Activated CD8-positive, alpha-beta T cell treated with anti-CD3 and anti-CD28 coated beads for 36 hours (primary cell): ENCODE measurements at regions not wholly inside any gene's neighbourhood (a gene's known extent, or its start where the extent isn't known, plus 50 kb on each side); places are given as distances from the start of the nearest gene placed in this dataset.

Source experiments
- ATAC-seq: fragments of 200-7000 bp; cut with Tn5 transposase; one replicate; pipeline ENCODE4 v1.10.0; 2021; ENCODE audit warnings: mild to moderate bottlenecking, moderate library complexity
- CTCF ChIA-PET: fragments of 350-600 bp; sonication (Branson Sonifier 250); formaldehyde crosslinking; loops from one replicate; lab custom pipeline; 2021; ENCODE audit warnings: antibody characterized with exemption; lab: Charles Lee
- POLR2A ChIA-PET: fragments of 350-600 bp; sonication (Branson Sonifier 250); formaldehyde crosslinking; loops from one replicate; lab custom pipeline; 2021; ENCODE audit warnings: antibody characterized with exemption; lab: Charles Lee
- DNase-seq: peaks from one replicate; pipeline ENCODE4 v3.0.0-alpha.2; 2020
- H3K27ac Mint-ChIP-seq: one replicate; pipeline ENCODE4 v1.8.0; 2021; ENCODE audit warnings: mild to moderate bottlenecking, mixed read lengths
- H3K27me3 Mint-ChIP-seq: one replicate; pipeline ENCODE4 v1.8.0; 2021; ENCODE audit warnings: mixed read lengths
- H3K36me3 Mint-ChIP-seq: one replicate; pipeline ENCODE4 v1.8.0; 2021; ENCODE audit warnings: low read depth, mixed read lengths
- H3K4me1 Mint-ChIP-seq: one replicate; pipeline ENCODE4 v1.8.0; 2021; ENCODE audit warnings: low read depth, mixed read lengths
- H3K4me3 Mint-ChIP-seq: one replicate; pipeline ENCODE4 v1.8.0; 2021; ENCODE audit warnings: mild to moderate bottlenecking, moderate library complexity, mixed read lengths
- H3K9me3 Mint-ChIP-seq: one replicate; pipeline ENCODE4 v1.8.0; 2021; ENCODE audit warnings: mixed read lengths
- intact Hi-C: fragments of 100-400 bp; cut with micrococcal nuclease; formaldehyde crosslinking; loops from one replicate; pipeline ENCODE4 v1.10.0; 2022
- TF ChIP-seq, protein P1 (sequence below): fragments of 200-600 bp; IDR thresholded peaks from one replicate; pipeline ENCODE4 v1.8.0; 2022; ENCODE audit warnings: antibody characterized with exemption, mild to moderate bottlenecking

GRCh38 chr3:42032693-42033349 is 58.3 kb upstream of the TRAK1 start:
- no peak overlapping the region for H3K4me3 Mint-ChIP-seq
- ATAC-seq (no peak), DNase-seq (no peak)
- H3K27me3 Mint-ChIP-seq = no peaks in the 10 kb centered on the region
- TF ChIP-seq, protein P1, sequence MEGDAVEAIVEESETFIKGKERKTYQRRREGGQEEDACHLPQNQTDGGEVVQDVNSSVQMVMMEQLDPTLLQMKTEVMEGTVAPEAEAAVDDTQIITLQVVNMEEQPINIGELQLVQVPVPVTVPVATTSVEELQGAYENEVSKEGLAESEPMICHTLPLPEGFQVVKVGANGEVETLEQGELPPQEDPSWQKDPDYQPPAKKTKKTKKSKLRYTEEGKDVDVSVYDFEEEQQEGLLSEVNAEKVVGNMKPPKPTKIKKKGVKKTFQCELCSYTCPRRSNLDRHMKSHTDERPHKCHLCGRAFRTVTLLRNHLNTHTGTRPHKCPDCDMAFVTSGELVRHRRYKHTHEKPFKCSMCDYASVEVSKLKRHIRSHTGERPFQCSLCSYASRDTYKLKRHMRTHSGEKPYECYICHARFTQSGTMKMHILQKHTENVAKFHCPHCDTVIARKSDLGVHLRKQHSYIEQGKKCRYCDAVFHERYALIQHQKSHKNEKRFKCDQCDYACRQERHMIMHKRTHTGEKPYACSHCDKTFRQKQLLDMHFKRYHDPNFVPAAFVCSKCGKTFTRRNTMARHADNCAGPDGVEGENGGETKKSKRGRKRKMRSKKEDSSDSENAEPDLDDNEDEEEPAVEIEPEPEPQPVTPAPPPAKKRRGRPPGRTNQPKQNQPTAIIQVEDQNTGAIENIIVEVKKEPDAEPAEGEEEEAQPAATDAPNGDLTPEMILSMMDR = no peak
- ChIA-PET CTCF (no interaction called here), POLR2A (no interaction called here)
- peaks cover 23% of the 10 kb centered on the region for H3K4me1 Mint-ChIP-seq
- H3K36me3 Mint-ChIP-seq = peaks cover 8% of the 10 kb centered on the region
- no peaks in the 10 kb centered on the region for H3K9me3 Mint-ChIP-seq
- intact Hi-C loops = no loop called here
- H3K27ac Mint-ChIP-seq = no peak overlapping the region

GRCh38 chr3:42031808-42032480 is 59.2 kb upstream of the TRAK1 start:
- no peak overlapping the region for H3K4me3 Mint-ChIP-seq
- no peak for DNase-seq
- no peaks in the 10 kb centered on the region for H3K9me3 Mint-ChIP-seq
- ChIA-PET CTCF (no interaction called here), POLR2A (interaction anchor here (0.9 to 1.4 kb wide), 2 partner anchors 11 to 48 kb away, joined by 3 read pairs; no protein-coding TSS in a partner anchor)
- TF ChIP-seq, protein P1 = no peak
- peaks cover 19% of the 10 kb centered on the region for H3K4me1 Mint-ChIP-seq
- ATAC-seq = no peak
- H3K36me3 Mint-ChIP-seq = peaks cover 8% of the 10 kb centered on the region
- H3K27ac Mint-ChIP-seq = no peak overlapping the region
- intact Hi-C loops = no loop called here
- H3K27me3 Mint-ChIP-seq = no peaks in the 10 kb centered on the region

DNA sequence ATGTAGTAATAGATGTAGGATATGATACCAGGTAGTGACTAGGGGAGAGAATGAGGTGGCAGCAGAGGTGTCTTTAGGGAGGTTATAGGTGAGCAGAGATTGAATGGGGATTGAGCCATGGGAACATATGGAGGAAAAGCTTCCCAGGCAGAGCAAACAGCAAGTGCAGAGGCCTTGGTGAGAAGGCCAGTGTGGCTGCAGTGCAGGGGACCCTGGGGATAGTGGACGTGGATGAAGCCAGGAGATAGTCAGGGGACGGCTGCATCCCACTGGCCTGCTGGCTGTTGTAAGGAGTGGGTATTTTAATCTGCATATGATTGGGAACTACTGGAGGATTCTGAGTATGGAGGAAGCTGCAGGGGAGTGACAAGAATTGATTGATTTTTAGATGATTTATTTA is 62.7 kb upstream of the TRAK1 start:
- Mint-ChIP-seq H3K4me1 (peaks cover 42% of the 10 kb centered on the region), H3K27ac (no peak overlapping the region), H3K27me3 (no peaks in the 10 kb centered on the region), H3K36me3 (peaks cover 6% of the 10 kb centered on the region), H3K4me3 (no peak overlapping the region), H3K9me3 (no peaks in the 10 kb centered on the region)
- DNase-seq (no peak), ATAC-seq (no peak)
- TF ChIP-seq, protein P1 = no peak
- ChIA-PET CTCF (no interaction called here), POLR2A (no interaction called here)
- intact Hi-C loops = no loop called here

GRCh38 chr3:42027571-42027970 is 63.6 kb upstream of the TRAK1 start:
- intact Hi-C loops = no loop called here
- H3K4me1 Mint-ChIP-seq = peaks cover 49% of the 10 kb centered on the region
- no peaks in the 10 kb centered on the region for H3K9me3 Mint-ChIP-seq
- POLR2A ChIA-PET = no interaction called here
- no peak overlapping the region for H3K27ac Mint-ChIP-seq
- no peaks in the 10 kb centered on the region for H3K27me3 Mint-ChIP-seq
- CTCF ChIA-PET = no interaction called here
- DNase-seq (no peak), ATAC-seq (no peak)
- no peak overlapping the region for H3K4me3 Mint-ChIP-seq
- H3K36me3 Mint-ChIP-seq = peaks cover 11% of the 10 kb centered on the region
- TF ChIP-seq, protein P1 = no peak
